HEK293 (cell line): ENCODE measurements at regions not wholly inside any gene's neighbourhood (a gene's known extent, or its start where the extent isn't known, plus 50 kb on each side); places are given as distances from the start of the nearest gene placed in this dataset.

Experiments
- CTCF ChIA-PET: fragments of 350-600 bp; formaldehyde crosslinking; extraction: SDS; loops from one replicate; lab custom pipeline; 2021; ENCODE audit warnings: antibody characterized with exemption; lab: Yijun Ruan, JAX
- POLR2A ChIA-PET: fragments of 300-600 bp; formaldehyde crosslinking; extraction: SDS; loops from one replicate; lab custom pipeline; 2020; ENCODE audit warnings: antibody characterized with exemption, inconsistent platforms; lab: Yijun Ruan, JAX
- H3K27ac ChIP-seq: fragments of 200-500 bp; sonication (Bioruptor generic); 2 replicates; pipeline ENCODE4 v1.5.1; 2014; ENCODE audit warnings: low read depth, low read length, control low read depth, inconsistent platforms; ENCODE audit errors: extremely low read depth
- H3K36me3 ChIP-seq, 2 experiments: fragments of 200-500 bp in 1 of 2; sonication (Bioruptor generic) in 1 of 2; 1 replicate in 1 of 2; 2 replicates in 1 of 2; pipeline ENCODE4 v1.5.1; 2014 to 2017; ENCODE audit warnings: inconsistent platforms in 2 of 2, low read length in 2 of 2; ENCODE audit not compliant: control insufficient read depth in 2 of 2, insufficient read depth in 1 of 2
- H3K4me1 ChIP-seq: fragments of 200-500 bp; sonication (Bioruptor generic); 2 replicates; pipeline ENCODE4 v1.5.1; 2014; ENCODE audit warnings: mild to moderate bottlenecking, low read length, inconsistent platforms; ENCODE audit not compliant: control insufficient read depth, insufficient read depth
- H3K4me3 ChIP-seq: 2 replicates; pipeline ENCODE4 v1.5.1; 2011; ENCODE audit warnings: low read depth, mild to moderate bottlenecking, control low read depth, low read length, moderate library complexity
- H3K9me3 ChIP-seq: fragments of 200-500 bp; sonication (Bioruptor generic); 2 replicates; pipeline ENCODE4 v1.5.1; 2014; ENCODE audit warnings: low read depth, low read length, inconsistent platforms; ENCODE audit not compliant: control insufficient read depth, insufficient read depth
- BCL6B ChIP-seq: fragments of 450-650 bp; formaldehyde crosslinking; IDR thresholded peaks from 2 replicates; pipeline ENCODE4 v1.5.1; 2017; ENCODE audit warnings: missing biosample characterization, missing genetic modification characterization
- ELK4 ChIP-seq: IDR thresholded peaks from 2 replicates; pipeline ENCODE4 v1.6.1; 2011; ENCODE audit warnings: mild to moderate bottlenecking, low read depth, low read length, borderline replicate concordance
- INSM2 ChIP-seq: fragments of 450-650 bp; formaldehyde crosslinking; IDR thresholded peaks from 2 replicates; pipeline ENCODE4 v1.5.1; 2016; ENCODE audit warnings: missing biosample characterization, missing genetic modification characterization
- KLF16 ChIP-seq: fragments of 450-650 bp; formaldehyde crosslinking; IDR thresholded peaks from 2 replicates; pipeline ENCODE4 v1.5.1; 2017; ENCODE audit warnings: missing biosample characterization, missing genetic modification characterization
- KLF17 ChIP-seq: fragments of 450-650 bp; formaldehyde crosslinking; IDR thresholded peaks from 2 replicates; pipeline ENCODE4 v1.5.1; 2016; ENCODE audit warnings: missing biosample characterization, missing genetic modification characterization
- WT1 ChIP-seq: fragments of 450-650 bp; formaldehyde crosslinking; IDR thresholded peaks from 2 replicates; pipeline ENCODE4 v1.5.1; 2016; ENCODE audit warnings: missing biosample characterization, missing genetic modification characterization
- YY1 ChIP-seq: fragments of 450-650 bp; formaldehyde crosslinking; IDR thresholded peaks from 2 replicates; pipeline ENCODE4 v1.5.1; 2018; ENCODE audit warnings: missing biosample characterization, missing genetic modification characterization
- ZBTB11 ChIP-seq: fragments of 450-650 bp; formaldehyde crosslinking; conservative IDR thresholded peaks from 2 replicates; pipeline ENCODE4 v1.5.1; 2016; ENCODE audit warnings: low read depth, missing biosample characterization, missing genetic modification characterization
- ZBTB26 ChIP-seq: fragments of 450-650 bp; formaldehyde crosslinking; optimal IDR thresholded peaks from 2 replicates; pipeline ENCODE3; 2016; ENCODE audit warnings: missing biosample characterization, mild to moderate bottlenecking, missing genetic modification characterization
- ZNF114 ChIP-seq: fragments of 450-650 bp; formaldehyde crosslinking; IDR thresholded peaks from 2 replicates; pipeline ENCODE4 v1.5.0; 2017; ENCODE audit warnings: missing biosample characterization, missing genetic modification characterization
- ZNF138 ChIP-seq: fragments of 450-650 bp; formaldehyde crosslinking; IDR thresholded peaks from 2 replicates; pipeline ENCODE4 v1.5.1; 2016; ENCODE audit warnings: missing biosample characterization, missing genetic modification characterization, borderline replicate concordance
- ZNF157 ChIP-seq: fragments of 450-650 bp; formaldehyde crosslinking; IDR thresholded peaks from 2 replicates; pipeline ENCODE4 v1.5.1; 2016; ENCODE audit warnings: missing biosample characterization, missing genetic modification characterization
- ZNF175 ChIP-seq: fragments of 450-650 bp; formaldehyde crosslinking; IDR thresholded peaks from 2 replicates; pipeline ENCODE4 v1.5.1; 2016; ENCODE audit warnings: missing biosample characterization, missing genetic modification characterization
- ZNF266 ChIP-seq: fragments of 450-650 bp; formaldehyde crosslinking; IDR thresholded peaks from 2 replicates; pipeline ENCODE4 v1.5.1; 2016; ENCODE audit warnings: missing biosample characterization, missing genetic modification characterization, low read depth
- ZNF292 ChIP-seq: fragments of 450-650 bp; formaldehyde crosslinking; IDR thresholded peaks from 2 replicates; pipeline ENCODE4 v1.5.1; 2016; ENCODE audit warnings: low read depth, missing biosample characterization, missing genetic modification characterization, borderline replicate concordance
- ZNF311 ChIP-seq: fragments of 450-650 bp; formaldehyde crosslinking; IDR thresholded peaks from 2 replicates; pipeline ENCODE4 v1.5.1; 2017; ENCODE audit warnings: missing biosample characterization, missing genetic modification characterization, borderline replicate concordance
- ZNF350 ChIP-seq: fragments of 450-650 bp; formaldehyde crosslinking; IDR thresholded peaks from 2 replicates; pipeline ENCODE4 v1.5.0; 2017; ENCODE audit warnings: missing biosample characterization, mild to moderate bottlenecking, missing genetic modification characterization
- ZNF433 ChIP-seq: fragments of 450-650 bp; formaldehyde crosslinking; IDR thresholded peaks from 2 replicates; pipeline ENCODE4 v1.5.1; 2016; ENCODE audit warnings: missing biosample characterization, missing genetic modification characterization, low read depth
- ZNF530 ChIP-seq: fragments of 450-650 bp; formaldehyde crosslinking; IDR thresholded peaks from 2 replicates; pipeline ENCODE4 v1.5.1; 2016; ENCODE audit warnings: low read depth, missing biosample characterization, missing genetic modification characterization
- ZNF610 ChIP-seq: fragments of 450-650 bp; formaldehyde crosslinking; IDR thresholded peaks from 2 replicates; pipeline ENCODE4 v1.5.1; 2016; ENCODE audit warnings: missing biosample characterization, missing genetic modification characterization, borderline replicate concordance
- ZNF660 ChIP-seq: fragments of 450-650 bp; IDR thresholded peaks from 2 replicates; pipeline ENCODE4 v1.5.1; 2018; ENCODE audit warnings: missing biosample characterization, mild to moderate bottlenecking, missing genetic modification characterization
- ZNF701 ChIP-seq: fragments of 450-650 bp; formaldehyde crosslinking; IDR thresholded peaks from 2 replicates; pipeline ENCODE4 v1.5.1; 2016; ENCODE audit warnings: missing biosample characterization, missing genetic modification characterization
- ZNF785 ChIP-seq: fragments of 450-650 bp; formaldehyde crosslinking; IDR thresholded peaks from 2 replicates; pipeline ENCODE4 v1.5.1; 2016; ENCODE audit warnings: missing biosample characterization, missing genetic modification characterization

- TF ChIP-seq ZNF266 (no peak), ZBTB11 (no peak)
Measured at GRCh38 chr12:126966498-126966897, 1300.5 kb upstream of the TMEM132C start (continued).

GRCh38 chr12:126967152-126967551 is 1299.8 kb upstream of the TMEM132C start:
- POLR2A ChIA-PET = no interaction called here
- TF ChIP-seq ZNF157 (tag by site-specific recombination) (no peak), ZNF530 (no peak), YY1 (no peak), ZBTB26 (no peak), ZNF138 (tag by site-specific recombination) (no peak), ZNF701 (tag by site-specific recombination) (no peak), ZNF114 (tag by site-specific recombination) (no peak), INSM2 (tag by site-specific recombination) (no peak), ZNF350 (no peak), ZNF292 (tag by site-specific recombination) (no peak), ZNF175 (tag by site-specific recombination) (no peak), ZNF311 (no peak), WT1 (tag by site-specific recombination) (no peak)
- TF ChIP-seq, all 188 proteins: peak for 0
- CTCF ChIA-PET = interaction anchor here (0.7 kb wide), 1 partner anchor 1417 kb away, joined by 3 read pairs; no protein-coding TSS in a partner anchor

GRCh38 chr12:126974779-126975178 is 1292.2 kb upstream of the TMEM132C start:
- CTCF ChIA-PET = no interaction called here
- POLR2A ChIA-PET = no interaction called here
- no peaks in the 10 kb centered on the region for H3K36me3 ChIP-seq
- no peaks in the 10 kb centered on the region for H3K4me1 ChIP-seq
- H3K4me3 ChIP-seq = no peak overlapping the region
- no peak for TF ChIP-seq ELK4
- TF ChIP-seq ZNF785 (tag by site-specific recombination) = no peak
- TF ChIP-seq KLF16 (tag by site-specific recombination) = no peak
- TF ChIP-seq ZNF660 (tag by site-specific recombination) = no peak
- TF ChIP-seq ZNF610 = no peak
- TF ChIP-seq ZNF433 (tag by site-specific recombination) = no peak
- no peak for TF ChIP-seq KLF17 (tag by site-specific recombination)
- TF ChIP-seq BCL6B (tag by site-specific recombination) = no peak
- TF ChIP-seq, all 188 proteins: peak for 0
- Histone ChIP-seq H3K27ac (no peak overlapping the region), H3K9me3 (no peaks in the 10 kb centered on the region)

More at GRCh38 chr12:126967152-126967551, 1299.8 kb upstream of the TMEM132C start:
- no peak overlapping the region for H3K4me3 ChIP-seq
- H3K4me1 ChIP-seq = no peaks in the 10 kb centered on the region
- H3K27ac ChIP-seq = no peak overlapping the region
- no peaks in the 10 kb centered on the region for H3K9me3 ChIP-seq
- no peaks in the 10 kb centered on the region for H3K36me3 ChIP-seq
